HG02870 (cell line): ENCODE measurements at regions not wholly inside any gene's neighbourhood (a gene's known extent, or its start where the extent isn't known, plus 50 kb on each side); places are given as distances from the start of the nearest gene placed in this dataset.
"Not testable (repeated sequence)": the region's sequence is repeated elsewhere in the genome, so short reads cannot be mapped to it uniquely, and the experiment has no call there.

ENCODE experiments used
- ATAC-seq: cut with Tn5 transposase; IDR thresholded peaks from one replicate; pipeline ENCODE4 v1.9.1; 2021; ENCODE audit warnings: mild to moderate bottlenecking, moderate library complexity; ENCODE audit not compliant: unreplicated experiment

GRCh38 chr14:101076451-101077198, 173.1 kb upstream of the RTL1 start:
- ATAC-seq = no peak

- no peak for ATAC-seq
Observed at GRCh38 chr14:101077481-101078074, 174.1 kb upstream of the RTL1 start.

- no peak for ATAC-seq
Observed at GRCh38 chr14:101078170-101078891, 174.8 kb upstream of the RTL1 start.

DNA sequence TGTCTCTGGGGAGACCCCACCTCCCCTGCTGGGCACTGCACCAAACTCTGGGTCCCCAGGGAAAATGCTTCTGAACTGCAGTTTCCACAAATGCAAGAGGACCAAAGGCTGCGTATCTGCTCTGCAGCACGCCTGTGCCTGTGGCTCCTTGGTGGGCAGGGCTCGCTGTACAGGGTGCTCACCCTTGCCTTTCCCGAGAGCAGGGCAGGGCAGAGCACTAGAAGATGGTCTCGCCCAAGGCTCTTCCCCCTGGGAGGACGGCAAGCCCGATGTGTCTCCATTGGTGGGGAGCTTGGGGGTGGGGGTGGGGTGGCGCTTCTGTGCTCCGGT, 175.3 kb upstream of the RTL1 start:
- ATAC-seq = no peak

- ATAC-seq = no peak
Observed at GRCh38 chr14:101080922-101081593, 177.5 kb upstream of the RTL1 start.

GRCh38 chr14:101082036-101082435, 178.5 kb upstream of the RTL1 start:
- ATAC-seq = no peak

- no peak for ATAC-seq
Observed at GRCh38 chr14:101082436-101083384, 179.2 kb upstream of the RTL1 start.

DNA sequence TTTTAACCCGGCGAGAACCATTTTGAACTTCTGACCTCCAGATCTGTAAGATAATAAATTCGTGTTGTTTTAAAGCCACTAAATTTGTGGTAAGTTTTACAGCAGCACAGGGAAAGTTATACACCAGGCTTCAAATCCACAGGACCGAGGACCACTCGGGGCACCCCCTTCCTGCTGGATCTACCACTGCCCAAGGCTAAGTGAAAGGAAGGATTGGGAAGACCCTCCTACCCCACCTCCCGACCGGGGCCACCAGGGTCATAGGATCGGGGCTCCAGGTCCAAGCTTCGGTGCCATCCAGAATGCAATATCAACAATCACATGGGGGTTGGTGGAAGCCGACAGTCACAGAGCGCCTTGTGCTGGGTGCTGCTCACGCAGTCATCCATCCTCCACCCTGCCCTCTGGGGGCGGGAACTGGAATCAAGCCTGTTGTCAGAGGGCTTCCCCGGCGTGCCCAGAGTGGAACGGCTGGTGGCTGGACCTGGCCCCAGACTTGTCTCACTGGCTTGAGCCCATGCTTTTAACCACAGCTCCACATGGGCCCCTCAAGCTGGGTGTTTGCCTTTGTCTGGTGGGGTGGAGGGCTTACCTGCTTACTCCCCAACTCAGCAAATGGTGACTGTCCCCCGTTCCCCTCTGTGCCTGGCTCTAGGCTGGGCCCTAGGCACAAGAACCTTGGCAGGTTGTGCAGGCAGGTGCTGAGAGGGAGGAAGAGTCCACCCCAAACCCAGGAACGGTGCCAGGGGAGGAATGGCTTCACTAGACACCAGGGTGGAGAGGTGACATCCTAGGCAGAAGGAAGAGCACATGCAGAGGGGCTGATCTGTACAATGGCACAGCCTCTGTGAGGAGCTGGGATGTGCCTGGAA, 180.3 kb upstream of the RTL1 start:
- no peak for ATAC-seq

- no peak for ATAC-seq
Observed at GRCh38 chr14:101084436-101084826, 180.9 kb upstream of the RTL1 start.

DNA sequence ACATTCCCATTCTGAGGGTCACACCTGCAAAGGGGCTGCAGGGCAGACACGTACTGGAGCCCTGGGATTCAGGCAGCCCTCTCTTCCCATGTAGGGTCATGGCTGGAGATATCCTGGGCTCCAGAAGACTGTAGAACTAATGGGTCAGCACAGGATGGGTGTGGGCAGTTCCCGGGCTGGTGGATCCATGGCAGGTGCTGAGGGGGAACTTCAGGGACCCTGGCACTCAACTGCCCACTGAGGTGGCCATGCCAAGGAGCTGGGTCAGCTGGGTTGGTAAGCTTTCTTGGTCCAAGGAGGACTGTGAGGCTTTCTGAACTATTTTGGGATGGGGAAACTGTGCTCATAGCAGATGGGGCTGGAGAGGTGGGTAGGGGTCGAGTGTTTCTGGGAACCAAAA, 183.4 kb upstream of the RTL1 start:
- ATAC-seq = no peak

GRCh38 chr14:101087614-101088394, 184.3 kb upstream of the RTL1 start:
- ATAC-seq = no peak

- no peak for ATAC-seq
Observed at GRCh38 chr14:101088395-101088667, 184.8 kb upstream of the RTL1 start.

- ATAC-seq = no peak
Observed at GRCh38 chr14:101088714-101089113, 185.2 kb upstream of the RTL1 start.

- ATAC-seq = not testable (repeated sequence)
Observed at GRCh38 chr14:101090478-101090877, 187.0 kb upstream of the RTL1 start.

DNA sequence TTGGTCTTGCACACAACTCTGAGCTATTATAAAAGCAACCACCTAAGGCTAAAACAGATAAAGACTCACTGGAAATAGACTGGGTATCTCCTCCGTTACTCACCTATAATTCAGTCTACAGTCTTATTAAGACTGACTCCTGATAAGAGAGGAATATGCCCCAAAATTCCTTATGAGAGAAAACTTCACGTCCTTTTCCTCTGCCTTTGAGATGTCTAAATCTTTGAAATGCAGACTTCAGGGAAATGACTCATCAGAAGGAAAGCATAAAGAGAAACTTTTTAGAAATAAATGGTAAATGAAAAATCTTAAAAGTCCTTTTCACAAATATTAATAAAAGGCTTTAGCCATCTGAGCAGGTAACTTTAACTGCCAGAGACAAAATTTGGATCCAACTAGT, 187.5 kb upstream of the RTL1 start:
- no peak for ATAC-seq

DNA sequence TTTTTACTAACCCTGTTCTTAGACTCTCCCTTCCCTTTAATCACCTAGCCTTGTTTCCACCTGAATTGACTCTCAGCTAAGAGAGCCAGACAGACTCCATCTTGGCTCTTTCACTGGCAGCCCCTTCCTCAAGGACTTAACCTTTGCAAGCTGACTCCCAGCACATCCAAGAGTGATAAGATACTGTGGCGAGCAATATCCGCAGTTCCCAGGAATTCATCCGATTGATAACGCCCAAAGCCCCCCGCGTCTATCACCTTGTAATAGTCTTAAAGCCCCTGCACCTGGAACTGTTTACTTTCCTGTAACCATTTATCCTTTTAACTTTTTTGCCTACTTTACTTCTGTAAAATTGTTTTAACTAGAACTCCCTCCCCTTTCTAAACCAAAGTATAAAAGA, 191.4 kb upstream of the RTL1 start:
- not testable (repeated sequence) for ATAC-seq

DNA sequence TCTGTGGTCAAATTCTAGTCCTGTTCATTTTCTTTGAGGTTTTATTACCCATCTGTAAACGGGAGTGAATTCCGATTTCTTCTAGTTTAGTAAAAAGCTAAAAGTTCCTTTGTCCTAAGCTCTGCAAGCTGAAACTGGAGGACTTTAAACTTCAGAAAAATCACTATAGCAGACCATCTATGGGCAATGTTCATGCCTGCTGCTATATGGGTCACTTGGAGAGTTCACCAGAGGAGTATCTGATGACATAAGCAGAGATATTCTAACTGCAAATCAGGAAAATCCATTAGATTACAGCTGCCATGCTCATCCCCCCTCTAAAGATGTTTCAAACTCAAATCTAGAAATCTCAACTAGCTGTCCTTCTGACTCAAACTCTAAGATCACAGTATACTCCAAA, 193.0 kb upstream of the RTL1 start:
- ATAC-seq = no peak

- ATAC-seq = no peak
Observed at GRCh38 chr14:101097109-101097793, 193.7 kb upstream of the RTL1 start.

- ATAC-seq = no peak
Observed at GRCh38 chr14:101098177-101098576, 194.7 kb upstream of the RTL1 start.
